Coronary artery (tissue), 2 donors: ENCODE measurements at regions not wholly inside any gene's neighbourhood (a gene's known extent, or its start where the extent isn't known, plus 50 kb on each side); places are given as distances from the start of the nearest gene placed in this dataset.

Experiments
- DNase-seq: peaks from one replicate; pipeline ENCODE4 v3.0.0-alpha.2; 2017; ENCODE audit warnings: low spot score
- H3K27ac ChIP-seq, 2 donors: fragments of 200-600 bp; sonication (generic); one replicate each; pipeline ENCODE4 v1.5.1; 2016 to 2019
- H3K4me3 ChIP-seq: fragments of 200-600 bp; sonication (generic); 2 replicates; pipeline ENCODE4 v1.5.1; 2016; ENCODE audit warnings: mild to moderate bottlenecking, moderate library complexity
- CTCF ChIP-seq: fragments of 200-600 bp; sonication (generic); IDR thresholded peaks from one replicate; pipeline ENCODE4 v1.5.1; 2019; ENCODE audit warnings: antibody characterized with exemption

GRCh38 chr7:130865408-130866236, 131.6 kb upstream of the KLF14 start:
- DNase-seq = no peak
- Histone ChIP-seq H3K27ac (no peak overlapping the region), H3K4me3 (no peak overlapping the region)
- TF ChIP-seq CTCF = no peak

- H3K4me3 ChIP-seq = no peak overlapping the region
- DNase-seq = no peak
- no peak for TF ChIP-seq CTCF
- H3K27ac ChIP-seq = no peak overlapping the region
Observed at GRCh38 chr7:130867039-130867438, 133.0 kb upstream of the KLF14 start.

- Histone ChIP-seq H3K4me3 (no peak overlapping the region), H3K27ac (no peak overlapping the region)
- no peak for TF ChIP-seq CTCF
- DNase-seq = no peak
Observed at GRCh38 chr7:130867581-130868136, 133.7 kb upstream of the KLF14 start.

- DNase-seq = no peak
- no peak for TF ChIP-seq CTCF
- Histone ChIP-seq H3K27ac (no peak overlapping the region), H3K4me3 (no peak overlapping the region)
Observed at GRCh38 chr7:130868139-130868538, 134.1 kb upstream of the KLF14 start.

- no peak for DNase-seq
- TF ChIP-seq CTCF = no peak
- Histone ChIP-seq H3K4me3 (no peak overlapping the region), H3K27ac (no peak overlapping the region)
Observed at GRCh38 chr7:130869918-130870317, 135.9 kb upstream of the KLF14 start.

GRCh38 chr7:130872341-130872740, 138.3 kb upstream of the KLF14 start:
- Histone ChIP-seq H3K27ac (no peak overlapping the region), H3K4me3 (no peak overlapping the region)
- no peak for DNase-seq
- no peak for TF ChIP-seq CTCF
